Left colon (tissue), 2 donors: ENCODE measurements at regions not wholly inside any gene's neighbourhood (a gene's known extent, or its start where the extent isn't known, plus 50 kb on each side); places are given as distances from the start of the nearest gene placed in this dataset.
"Not testable (repeated sequence)": the region's sequence is repeated elsewhere in the genome, so short reads cannot be mapped to it uniquely, and the experiment has no call there.

Source experiments
- ATAC-seq: fragments of 200-7000 bp; cut with Tn5 transposase; one replicate; pipeline ENCODE4 v1.9.1; 2020; ENCODE audit warnings: mild to moderate bottlenecking, moderate library complexity
- DNase-seq, 2 donors: peaks; one replicate each; pipeline ENCODE4 v3.0.0-alpha.2; 2020
- intact Hi-C, 2 donors: fragments of 100-400 bp; cut with DNase I in 1 of 2; cut with micrococcal nuclease in 1 of 2; formaldehyde crosslinking; loops; one replicate each; pipeline versions ENCODE4 v1.11.2 to v1.14.0; 2022; cut with DNase I, micrococcal nuclease
- donor health status: DM: no; HTN: no; CAD: no.
- donor health status: DM: yes; HTN: yes; CAD: no.

GRCh38 chr20:7124120-7124519 lies 356.6 kb downstream of the BMP2 start:
- ATAC-seq (no peak), DNase-seq (no peak)
- intact Hi-C loops: no loop called here

GRCh38 chr20:7136886-7137285 lies 369.4 kb downstream of the BMP2 start:
- DNase-seq (no peak), ATAC-seq (no peak)
- intact Hi-C loops: no loop called here

- ATAC-seq (no peak), DNase-seq (no peak)
- intact Hi-C loops: no loop called here
Observed at GRCh38 chr20:7137395-7138151, 370.1 kb downstream of the BMP2 start.

- ATAC-seq (no peak), DNase-seq (no peak)
- intact Hi-C loops: no loop called here
Observed at GRCh38 chr20:7144464-7144863, 377.0 kb downstream of the BMP2 start.

- intact Hi-C loops: no loop called here
- ATAC-seq: no peak
- DNase-seq: no peak
Observed at GRCh38 chr20:7146552-7147219, 379.2 kb downstream of the BMP2 start.

GRCh38 chr20:7147220-7147601 lies 379.7 kb downstream of the BMP2 start:
- ATAC-seq (no peak), DNase-seq (no peak)
- intact Hi-C loops: no loop called here

GRCh38 chr20:7151676-7152470 lies 384.4 kb downstream of the BMP2 start:
- ATAC-seq (no peak), DNase-seq (no peak)
- intact Hi-C loops: no loop called here

GRCh38 chr20:7155282-7155681 lies 387.8 kb downstream of the BMP2 start:
- intact Hi-C loops: no loop called here
- ATAC-seq (no peak), DNase-seq (no peak)

GRCh38 chr20:7155794-7156193 lies 388.3 kb downstream of the BMP2 start:
- ATAC-seq (no peak), DNase-seq (no peak)
- intact Hi-C loops: no loop called here

DNA sequence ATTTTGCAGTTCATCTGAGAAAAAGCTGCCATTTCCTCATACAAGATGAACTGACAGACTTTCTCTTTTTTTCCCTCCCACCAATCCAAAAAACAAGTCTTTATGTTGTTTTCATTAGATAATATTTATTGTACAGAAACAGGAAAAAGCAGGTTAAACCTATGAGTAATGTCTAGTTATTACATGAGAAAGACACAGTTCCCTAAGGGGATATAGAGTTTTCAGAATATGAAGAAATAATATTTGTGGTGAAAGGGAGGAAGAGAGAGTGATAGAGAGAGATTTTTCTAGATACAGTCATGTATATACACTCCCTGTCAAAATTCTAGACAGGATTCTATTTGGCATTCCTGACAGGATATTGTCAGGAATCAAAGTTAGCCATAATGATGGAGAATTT lies 392.4 kb downstream of the BMP2 start:
- DNase-seq (no peak), ATAC-seq (no peak)
- intact Hi-C loops: no loop called here

GRCh38 chr20:7161690-7162089 lies 394.2 kb downstream of the BMP2 start:
- DNase-seq: peak in 1 of 2 donors; percentile 17
- ATAC-seq: no peak
- intact Hi-C loops: no loop called here

DNA sequence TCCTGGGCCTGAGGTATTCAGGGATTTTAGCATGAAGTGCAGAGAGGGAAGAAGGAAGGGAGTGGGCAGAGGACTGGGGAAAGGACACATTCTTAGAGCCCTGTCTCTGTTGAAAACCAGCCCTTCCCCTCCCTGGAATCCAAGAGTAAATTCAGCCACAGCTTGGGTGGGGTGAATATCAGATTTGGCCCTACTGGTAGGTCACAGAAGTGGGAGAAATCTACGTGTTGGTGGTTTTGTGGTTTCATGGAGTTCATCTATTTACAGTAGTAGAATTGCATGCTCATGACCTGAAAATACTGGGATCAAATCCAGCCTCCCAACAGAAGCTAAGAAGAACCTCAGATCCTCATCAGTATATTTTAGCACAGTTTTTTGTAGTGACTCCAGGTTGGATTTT lies 404.4 kb downstream of the BMP2 start:
- DNase-seq (no peak), ATAC-seq (no peak)
- intact Hi-C loops: no loop called here

DNA sequence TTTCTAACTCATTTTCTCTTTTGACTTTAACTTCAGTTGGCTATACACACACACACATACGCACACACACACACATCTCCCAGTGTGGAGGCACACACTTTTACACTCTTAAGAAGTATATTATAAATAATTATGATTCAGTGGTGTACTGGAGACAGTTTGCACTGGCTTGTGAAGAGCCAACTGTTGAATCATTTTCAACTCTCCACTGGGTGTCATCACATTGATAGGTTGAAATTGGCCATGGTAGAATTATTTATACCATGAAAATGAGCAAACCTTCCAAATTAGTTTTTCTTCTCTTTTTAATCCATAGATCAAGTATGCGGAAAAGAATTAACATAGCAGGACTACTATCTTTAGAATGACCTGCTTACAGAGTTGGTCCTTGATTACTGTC lies 407.1 kb downstream of the BMP2 start:
- no peak for ATAC-seq
- intact Hi-C loops: no loop called here
- DNase-seq: no peak

GRCh38 chr20:7175827-7176226 lies 408.3 kb downstream of the BMP2 start:
- DNase-seq, intact Hi-C loops, ATAC-seq: not testable (repeated sequence)

GRCh38 chr20:7178004-7178403 lies 410.5 kb downstream of the BMP2 start:
- ATAC-seq (no peak), DNase-seq (no peak)
- intact Hi-C loops: no loop called here

DNA sequence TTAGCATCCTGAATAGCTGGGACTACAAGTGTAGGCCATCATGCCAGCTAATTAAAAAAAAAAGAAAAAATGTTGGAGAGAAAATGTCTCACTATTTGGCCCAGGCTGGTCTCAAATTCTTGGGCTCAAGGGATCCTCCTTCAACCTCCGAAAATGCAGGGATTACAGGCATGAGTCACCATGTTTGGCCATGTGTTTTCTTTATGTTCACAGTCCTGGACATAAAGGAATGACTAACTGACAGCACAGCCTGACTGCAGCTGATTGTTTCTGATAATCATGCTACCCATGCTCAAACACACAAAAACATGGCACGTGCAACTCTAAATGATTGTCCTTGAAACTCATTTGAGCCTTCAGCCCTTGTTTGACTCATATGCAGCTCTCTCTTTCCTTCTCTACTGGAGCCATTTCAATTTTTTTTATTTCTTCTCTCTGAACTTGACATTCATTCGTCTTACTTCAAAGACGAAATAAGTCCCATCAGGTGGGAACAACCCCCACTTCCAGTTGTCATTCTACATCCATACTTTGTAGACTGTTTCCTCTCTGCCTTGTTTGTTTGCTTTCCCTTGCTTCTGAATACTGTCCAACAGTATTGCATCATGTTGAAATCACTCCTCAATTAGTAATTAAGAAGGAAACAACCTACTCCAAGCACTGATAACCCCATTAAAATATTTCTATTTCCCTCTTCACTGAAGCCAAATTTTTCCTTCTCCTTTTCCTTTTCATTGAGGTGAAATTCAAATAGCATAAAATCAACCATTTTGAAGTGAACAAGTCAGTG lies 413.0 kb downstream of the BMP2 start:
- ATAC-seq: no peak
- DNase-seq: no peak
- intact Hi-C loops: no loop called here

- DNase-seq: no peak
- intact Hi-C loops: no loop called here
- no peak for ATAC-seq
Observed at GRCh38 chr20:7189231-7189630, 421.7 kb downstream of the BMP2 start.

- intact Hi-C loops: no loop called here
- ATAC-seq: no peak
- no peak for DNase-seq
Observed at GRCh38 chr20:7193681-7194080, 426.2 kb downstream of the BMP2 start.

DNA sequence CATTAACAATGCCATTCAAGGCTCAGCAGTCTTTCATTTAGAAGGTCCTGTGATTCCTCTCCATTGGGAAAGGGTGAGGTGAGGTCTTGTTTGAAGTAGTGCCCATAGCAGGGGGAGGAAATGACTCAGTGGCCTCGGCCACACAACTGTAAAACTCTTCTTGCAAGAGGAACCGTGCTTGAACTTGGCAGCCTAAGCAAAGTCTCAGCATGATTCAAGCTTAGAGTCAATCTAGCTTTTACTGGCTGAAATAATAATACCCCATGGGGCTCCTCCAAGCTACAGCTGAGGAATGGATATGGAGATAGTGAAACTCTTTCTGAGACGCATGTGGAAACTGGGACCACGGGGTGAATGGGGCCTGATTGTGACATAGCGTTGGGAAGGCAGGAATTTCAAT lies 428.2 kb downstream of the BMP2 start:
- intact Hi-C loops: no loop called here
- DNase-seq (no peak), ATAC-seq (no peak)
